ENCODE measurements at regions not wholly inside any gene's neighbourhood (a gene's known extent, or its start where the extent isn't known, plus 50 kb on each side); places are given as distances from the start of the nearest gene placed in this dataset.

- no peak overlapping the region for H3K4me3 Mint-ChIP-seq
- no peak overlapping the region for H3K4me2 ChIP-seq (ENCODE audit: insufficient read depth, insufficient read length, low read length)
These were observed 89.0 kb upstream of the PIK3CG start for GRCh38 chr7:106775975-106776607.

More at GRCh38 chr7:106775975-106776607, 89.0 kb upstream of the PIK3CG start:
- Histone ChIP-seq H2BK5ac (ENCODE audit: insufficient read length, low read length) (no peak overlapping the region), H2AK5ac (ENCODE audit: insufficient read length, low read length) (no peak overlapping the region), H3K9me3 (ENCODE audit: control insufficient read depth, low read depth, low read length) (no peaks in the 10 kb centered on the region), H4K20me1 (ENCODE audit: control insufficient read depth, insufficient read depth, insufficient read length) (no peaks in the 10 kb centered on the region), H3K4me1 (ENCODE audit: insufficient read depth, low read length) (peaks cover 5% of the 10 kb centered on the region; the same call in 1 of the 2 replicates), H3K79me1 (ENCODE audit: insufficient read depth, low read depth, low read length, poor library complexity, severe bottlenecking) (no peaks in the 10 kb centered on the region), H3K23ac (ENCODE audit: insufficient read length, low read depth, low read length) (no peak overlapping the region), H3K23me2 (ENCODE audit: insufficient read length, low read depth, low read length, poor library complexity, severe bottlenecking) (no peaks in the 10 kb centered on the region), H3K79me2 (ENCODE audit: insufficient read depth, low read length) (no peaks in the 10 kb centered on the region), H3K27me3 (ENCODE audit: insufficient read depth, low read length) (no peaks in the 10 kb centered on the region), H2BK20ac (ENCODE audit: low read depth, low read length, poor library complexity, severe bottlenecking) (no peak overlapping the region), H3K18ac (ENCODE audit: insufficient read length, low read depth, low read length) (no peak overlapping the region), H3K56ac (ENCODE audit: insufficient read length, low read depth, low read length) (no peak overlapping the region), H2BK120ac (ENCODE audit: low read depth, low read length, poor library complexity, severe bottlenecking) (no peak overlapping the region), H2AFZ (ENCODE audit: low read length) (no peak overlapping the region), H4K5ac (ENCODE audit: insufficient read length, low read depth, low read length) (no peak overlapping the region), H3K27ac (ENCODE audit: insufficient read length, low read depth, low read length) (no peak overlapping the region), H2BK12ac (ENCODE audit: insufficient read length, low read depth, low read length) (no peak overlapping the region), H3T11ph (ENCODE audit: low read length) (no peak overlapping the region), H4K8ac (replicated peaks; ENCODE audit: insufficient read length, low read depth, low read length) (no peak overlapping the region), H3K9ac (ENCODE audit: extremely low read depth, insufficient read length, low read length) (no peak overlapping the region), H3K4ac (ENCODE audit: low read depth, low read length) (no peak overlapping the region), H4K91ac (ENCODE audit: insufficient read length, low read depth, low read length) (no peak overlapping the region), H3K14ac (ENCODE audit: insufficient read depth, low read length) (no peak overlapping the region), H2BK15ac (ENCODE audit: low read depth, low read length) (no peak overlapping the region)
- WGBS (ENCODE audit: extremely low coverage, insufficient read length, low lambda C conversion rate) = no CpG with 5 or more reads among the region's 3 CpGs
- no peak for TF ChIP-seq CTCF (conservative IDR thresholded peaks at IDR 0.05)
- no peak overlapping the region for H3K27ac Mint-ChIP-seq
- H3K9me3 Mint-ChIP-seq = no peaks in the 10 kb centered on the region
- H3K36me3 Mint-ChIP-seq (ENCODE audit: insufficient read depth in 1 of 3, low read depth in 3 of 3) = no peaks in the 10 kb centered on the region
- no peaks in the 10 kb centered on the region for H3K27me3 Mint-ChIP-seq (ENCODE audit: low read depth)
- peaks cover 21 to 23% of the 10 kb centered on the region in 2 experiments for H3K4me1 Mint-ChIP-seq
- DNase-seq = no peak
